Umbilical cord (tissue), 1 donor: ENCODE measurements at regions not wholly inside any gene's neighbourhood (a gene's known extent, or its start where the extent isn't known, plus 50 kb on each side); places are given as distances from the start of the nearest gene placed in this dataset.

ENCODE experiments used
- DNase-seq: peaks from one replicate; pipeline ENCODE4 v3.0.0-alpha.2; 2015; ENCODE audit warnings: low spot score

- no peak for DNase-seq
Observed at GRCh38 chr1:234704106-234704887, 94.3 kb upstream of the IRF2BP2 start.

GRCh38 chr1:234702342-234703000 is 92.5 kb upstream of the IRF2BP2 start:
- DNase-seq, result peak; percentile 2

GRCh38 chr1:234701737-234702341 is 91.9 kb upstream of the IRF2BP2 start:
- no peak for DNase-seq

DNA sequence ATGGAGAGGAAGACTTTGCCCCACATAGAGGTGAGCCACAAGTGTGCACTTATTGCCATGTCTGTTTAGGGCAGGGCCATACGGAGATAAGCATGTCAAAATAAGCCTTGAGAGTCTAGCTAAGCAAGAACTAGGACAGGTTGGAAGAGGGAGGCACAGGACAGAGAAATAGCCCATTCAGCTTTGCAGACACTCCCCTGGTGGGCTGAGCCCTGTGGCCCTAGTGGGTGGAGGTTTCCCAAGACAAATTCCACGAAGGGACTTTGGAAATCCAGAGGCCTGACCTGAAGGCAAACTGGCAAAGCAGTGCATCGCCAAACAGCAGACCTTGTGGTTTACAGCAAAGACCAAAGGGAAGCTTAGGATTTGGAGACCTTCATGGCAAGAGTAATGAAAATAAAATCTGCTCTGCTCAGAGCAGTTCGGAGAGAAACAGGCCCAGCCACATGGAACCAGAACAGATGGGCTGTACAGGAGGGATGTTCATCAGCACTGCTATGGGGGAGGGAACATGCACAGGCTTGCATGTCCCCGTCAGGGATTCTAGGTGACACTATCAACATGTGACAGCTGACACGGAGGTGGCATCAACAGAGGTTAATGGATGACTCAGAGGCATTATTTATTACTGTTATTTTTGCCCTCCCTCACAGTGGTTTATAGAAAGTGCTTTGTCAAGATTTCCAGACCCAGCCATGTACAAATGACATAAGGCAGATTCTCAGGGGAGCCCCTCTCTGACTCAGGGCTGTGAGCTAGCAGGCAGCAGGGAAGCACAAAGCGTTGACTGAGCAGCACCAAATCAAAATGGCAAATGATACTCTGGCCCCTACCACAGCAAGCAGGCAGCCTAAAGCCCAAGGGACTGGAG is 90.1 kb upstream of the IRF2BP2 start:
- peak; percentile 92 for DNase-seq

DNA sequence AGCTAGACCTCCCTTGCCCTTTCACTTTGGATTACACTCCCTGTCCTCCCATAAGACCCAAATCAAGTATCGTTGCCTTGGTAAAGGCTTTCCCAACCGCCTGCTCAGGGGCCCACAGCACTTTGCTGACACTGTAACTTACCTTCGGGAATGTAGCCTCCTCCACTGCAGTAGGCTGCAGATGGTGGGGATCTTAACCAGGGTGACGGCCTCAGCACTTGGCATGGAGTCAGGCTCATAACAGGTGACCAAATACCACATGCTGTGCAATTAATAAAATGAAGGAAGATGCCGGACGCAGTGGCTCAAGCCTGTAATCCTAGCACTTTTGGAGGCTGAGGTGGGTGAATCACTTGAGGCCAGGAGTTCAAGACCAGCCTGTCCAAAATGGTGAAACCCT is 88.7 kb upstream of the IRF2BP2 start:
- DNase-seq, result no peak

GRCh38 chr1:234697741-234698140 is 87.8 kb upstream of the IRF2BP2 start:
- no peak for DNase-seq

DNA sequence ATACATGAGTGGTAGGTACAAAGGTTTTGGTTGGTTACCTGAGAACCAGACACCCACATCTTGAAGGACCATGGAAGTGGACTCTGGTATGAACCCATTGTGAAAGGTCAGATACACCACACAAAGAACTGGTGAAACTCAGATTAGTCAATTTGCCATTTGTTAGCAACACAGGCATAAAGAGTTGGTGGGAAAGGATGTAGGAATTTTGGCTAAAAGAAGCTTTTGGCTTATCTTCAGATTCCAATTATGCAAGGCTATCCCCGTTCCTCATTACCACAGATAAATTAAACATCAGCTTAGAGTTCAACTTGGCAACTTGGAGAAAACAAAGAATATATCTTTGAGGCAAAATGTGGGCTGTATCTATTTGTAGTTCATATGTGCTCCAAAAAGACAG is 87.0 kb upstream of the IRF2BP2 start:
- DNase-seq, result no peak

GRCh38 chr1:234696148-234696576 is 86.2 kb upstream of the IRF2BP2 start:
- no peak for DNase-seq

DNA sequence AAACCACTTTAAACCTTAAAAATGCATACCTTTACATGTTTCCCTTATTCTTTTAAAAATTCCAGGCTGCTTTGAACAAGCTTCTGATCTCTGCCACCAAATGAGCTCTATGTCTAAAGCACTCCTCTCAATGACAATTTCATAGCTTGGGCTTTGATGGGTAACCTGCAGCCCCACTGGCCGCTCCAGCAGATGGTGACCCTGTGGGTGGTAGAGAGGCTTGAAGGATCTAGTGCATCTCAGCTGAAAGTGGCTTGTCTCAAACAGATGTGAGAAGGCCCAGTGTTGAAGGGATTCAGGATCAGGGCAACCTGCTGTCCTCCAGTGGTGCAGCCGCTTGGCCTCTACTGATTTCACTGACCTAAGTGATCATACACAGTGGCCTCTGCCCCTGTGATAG is 84.7 kb upstream of the IRF2BP2 start:
- no peak for DNase-seq

DNA sequence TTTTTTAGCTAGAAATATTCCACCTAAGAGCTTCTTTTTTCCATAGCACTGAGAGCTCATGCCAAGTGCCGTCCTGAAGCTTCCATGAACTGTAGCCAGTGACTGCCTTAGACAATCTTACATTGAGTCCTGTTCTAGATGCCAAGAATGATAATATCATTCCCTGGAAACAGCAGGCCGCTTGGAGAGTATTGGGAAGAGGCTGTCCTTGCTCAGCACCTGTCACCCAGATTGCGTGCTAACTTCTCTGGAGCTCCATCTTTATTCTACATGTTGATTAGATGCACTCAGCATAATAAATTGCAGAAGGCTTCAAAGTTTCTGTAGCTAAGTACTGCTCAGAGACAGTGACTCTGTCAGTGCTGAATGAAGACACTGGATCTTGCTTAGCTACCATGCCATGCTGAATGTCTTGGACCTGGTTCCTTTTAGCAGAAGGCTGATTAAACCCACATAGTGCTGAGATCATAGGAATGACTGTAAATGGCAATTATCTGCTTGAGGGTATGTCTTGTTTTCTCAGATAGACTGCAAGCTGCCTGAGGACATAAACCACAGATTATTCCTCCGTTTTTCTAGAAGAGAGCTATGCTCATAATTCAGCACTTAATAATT is 83.1 kb upstream of the IRF2BP2 start:
- no peak for DNase-seq

DNA sequence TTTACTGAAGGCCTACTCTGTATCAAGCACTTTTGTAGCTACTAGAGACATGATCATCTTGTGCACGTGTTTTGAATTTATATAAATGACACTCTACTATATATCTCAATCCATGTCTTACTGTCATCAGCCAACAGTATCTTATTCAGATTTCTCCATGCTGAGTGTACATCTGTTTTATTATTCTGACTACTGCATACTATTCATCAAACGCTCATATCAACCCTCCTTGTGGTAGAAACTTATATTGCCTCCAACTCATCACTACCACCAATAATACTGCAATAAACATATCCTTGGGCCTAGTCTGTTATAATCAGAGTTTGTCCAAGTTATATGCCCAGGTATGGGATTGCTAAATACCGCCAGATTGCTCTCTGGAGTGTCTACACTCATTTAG is 81.6 kb upstream of the IRF2BP2 start:
- DNase-seq, result no peak

- DNase-seq, result no peak
Observed at GRCh38 chr1:234690872-234691271, 80.9 kb upstream of the IRF2BP2 start.

GRCh38 chr1:234689236-234689635 is 79.3 kb upstream of the IRF2BP2 start:
- no peak for DNase-seq

GRCh38 chr1:234687011-234687410 is 77.0 kb upstream of the IRF2BP2 start:
- no peak for DNase-seq

DNA sequence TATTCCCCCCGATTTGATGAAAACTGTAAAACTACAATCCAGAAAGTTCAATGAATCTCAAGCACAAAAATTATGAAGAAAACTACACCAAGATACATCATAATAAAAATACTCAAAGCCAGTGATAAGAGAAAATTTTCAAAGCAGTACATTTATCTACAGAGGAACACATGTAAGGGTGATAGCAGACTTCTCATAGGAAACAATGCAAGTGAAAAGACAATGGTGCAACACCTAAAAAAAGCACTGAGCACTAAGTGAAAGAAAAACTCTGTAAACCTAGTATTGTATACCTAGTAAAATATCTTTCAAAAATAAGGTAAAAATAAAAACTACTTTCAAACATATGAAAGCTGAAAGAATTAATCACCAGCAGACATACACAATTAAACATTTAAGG is 76.1 kb upstream of the IRF2BP2 start:
- DNase-seq, result no peak

DNA sequence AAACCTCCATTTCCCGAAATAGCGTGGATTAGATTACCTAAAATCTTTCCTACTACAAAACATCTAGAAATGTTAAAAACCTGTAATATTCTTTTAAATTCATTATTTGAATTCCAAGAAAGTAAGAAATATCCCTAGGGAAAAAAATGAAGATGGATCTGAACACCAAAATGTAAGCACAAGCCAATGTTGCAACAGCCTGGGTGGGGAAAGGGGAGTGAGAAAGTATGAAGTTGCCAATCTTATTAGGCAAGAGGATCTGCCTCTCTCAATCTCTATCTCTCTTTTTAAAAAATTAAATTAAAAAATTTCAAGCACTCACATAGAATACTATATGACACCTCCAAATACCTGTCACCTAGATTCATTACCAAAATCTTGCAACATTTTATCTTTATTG is 74.9 kb upstream of the IRF2BP2 start:
- DNase-seq, result no peak

GRCh38 chr1:234683861-234684632 is 74.1 kb upstream of the IRF2BP2 start:
- DNase-seq, result peak; percentile 33

GRCh38 chr1:234683127-234683860 is 73.3 kb upstream of the IRF2BP2 start:
- no peak for DNase-seq

- DNase-seq, result no peak
Observed at GRCh38 chr1:234681990-234682389, 72.0 kb upstream of the IRF2BP2 start.

GRCh38 chr1:234681065-234681464 is 71.1 kb upstream of the IRF2BP2 start:
- no peak for DNase-seq
